ENCODE measurements at regions not wholly inside any gene's neighbourhood (a gene's known extent, or its start where the extent isn't known, plus 50 kb on each side); places are given as distances from the start of the nearest gene placed in this dataset.

GRCh38 chr6:144714021-144714712 lies 429.0 kb downstream of the UTRN start:
- TF ChIP-seq CTCF (IDR thresholded peaks at IDR 0.05) (no peak), HMGA2 (CRISPR knock-in tag; IDR thresholded peaks at IDR 0.05) (no peak), SOX15 (CRISPR knock-in tag; IDR thresholded peaks at IDR 0.05) (no peak)

Data from WTC11 (cell line).